Panc1 (cell line): ENCODE measurements at regions not wholly inside any gene's neighbourhood (a gene's known extent, or its start where the extent isn't known, plus 50 kb on each side); places are given as distances from the start of the nearest gene placed in this dataset.

Source experiments
- ATAC-seq: fragments of 200-7000 bp; cut with Tn5 transposase; 2 replicates; pipeline ENCODE4 v1.9.1; 2020; ENCODE audit warnings: mild to moderate bottlenecking, moderate library complexity
- BruUV-seq: library from RNA; stranded (reverse); fragments of 400-500 nt; replicated peaks from 2 replicates; lab custom pipeline; 2021; lab: Mats Ljungman, UMichigan
- CTCF ChIA-PET: fragments of 300-600 bp; sonication (Branson Sonifier 250); formaldehyde crosslinking; loops from one replicate; lab custom pipeline; 2022; ENCODE audit warnings: antibody characterized with exemption; lab: Charles Lee
- POLR2A ChIA-PET: fragments of 300-600 bp; sonication (Branson Sonifier 250); formaldehyde crosslinking; loops from one replicate; lab custom pipeline; 2022; ENCODE audit warnings: antibody characterized with exemption; lab: Charles Lee
- DNase-seq: peaks from one replicate; pipeline ENCODE4 v3.0.0-alpha.2; 2010; ENCODE audit warnings: low read depth, low spot score
- H3K27ac ChIP-seq: 2 replicates; pipeline ENCODE4 v1.5.1; 2011; ENCODE audit warnings: mild to moderate bottlenecking, low read length, inconsistent platforms
- H3K27me3 ChIP-seq: fragments of 200-500 bp; sonication (Bioruptor generic); 2 replicates; pipeline ENCODE4 v1.6.0; 2014; ENCODE audit warnings: low read length, inconsistent platforms; ENCODE audit not compliant: control insufficient read depth, insufficient read depth
- H3K36me3 ChIP-seq: fragments of 200-500 bp; sonication (Bioruptor generic); 2 replicates; pipeline ENCODE4 v1.5.1; 2014; ENCODE audit warnings: inconsistent platforms, mild to moderate bottlenecking, low read length, moderate library complexity; ENCODE audit not compliant: control insufficient read depth, insufficient read depth
- H3K4me1 ChIP-seq: 2 replicates; pipeline ENCODE4 v1.5.1; 2011; ENCODE audit warnings: inconsistent platforms, mild to moderate bottlenecking, low read length, moderate library complexity; ENCODE audit not compliant: control insufficient read depth, insufficient read depth
- H3K4me3 ChIP-seq, 2 experiments: 2 replicates each; pipeline ENCODE4 v1.5.1; 2011 to 2012; ENCODE audit warnings: low read depth in 2 of 2, low read length in 2 of 2, mild to moderate bottlenecking in 2 of 2, inconsistent platforms in 1 of 2, moderate library complexity in 1 of 2
- H3K9me3 ChIP-seq: fragments of 200-500 bp; sonication (Bioruptor generic); 2 replicates; pipeline ENCODE4 v1.5.1; 2014; ENCODE audit warnings: low read depth, mild to moderate bottlenecking, inconsistent platforms, low read length, moderate library complexity; ENCODE audit not compliant: control insufficient read depth, insufficient read depth
- CTCF ChIP-seq: fragments of 450-650 bp; IDR thresholded peaks from 2 replicates; pipeline ENCODE4 v1.5.1; 2017; ENCODE audit warnings: mild to moderate bottlenecking
- POLR2AphosphoS5 ChIP-seq: IDR thresholded peaks from 2 replicates; pipeline ENCODE4 v1.6.1; 2012; ENCODE audit warnings: mild to moderate bottlenecking, low read depth, low read length, moderate library complexity
- SIN3A ChIP-seq: IDR thresholded peaks from 2 replicates; pipeline ENCODE4 v1.6.1; 2012; ENCODE audit warnings: low read depth, mild to moderate bottlenecking, low read length, moderate library complexity, borderline replicate concordance; ENCODE audit not compliant: insufficient read depth
- TCF7L2 ChIP-seq: IDR thresholded peaks from 2 replicates; pipeline ENCODE4 v1.6.1; 2011; ENCODE audit warnings: mild to moderate bottlenecking, low read depth, low read length, inconsistent platforms
- in situ Hi-C: cut with HindIII; loops from 2 replicates; pipeline ENCODE4 v1.10.0; 2016; ENCODE audit warnings: low sequenced_read_pairs, low pct_unique_long_range_greater_than_20kb
- intact Hi-C: fragments of 100-400 bp; cut with micrococcal nuclease; formaldehyde crosslinking; loops from one replicate; pipeline ENCODE4 v1.10.0; 2022; ENCODE audit not compliant: unreplicated experiment
- TF ChIP-seq, protein P1 (sequence below), 2 experiments: IDR thresholded peaks; 2 replicates each; pipeline ENCODE4 v1.6.1; 2011 to 2012; ENCODE audit warnings: low read depth in 2 of 2, control low read depth in 1 of 2, low read length in 1 of 2, mild to moderate bottlenecking in 1 of 2, moderate library complexity in 1 of 2; ENCODE audit not compliant: insufficient read depth in 1 of 2

- Histone ChIP-seq H3K27me3 (peaks cover 5% of the 10 kb centered on the region; the same call in 1 of the 2 replicates), H3K9me3 (no peaks in the 10 kb centered on the region), H3K4me3 (no peak overlapping the region), H3K36me3 (no peaks in the 10 kb centered on the region), H3K4me1 (no peaks in the 10 kb centered on the region), H3K27ac (no peak overlapping the region)
- ATAC-seq: no peak
- intact Hi-C loops (no loop called here), in situ Hi-C loops (no loop called here)
- no peak for DNase-seq
- TF ChIP-seq TCF7L2: no peak
- TF ChIP-seq SIN3A: no peak
- no peak for TF ChIP-seq CTCF
- TF ChIP-seq, protein P1, sequence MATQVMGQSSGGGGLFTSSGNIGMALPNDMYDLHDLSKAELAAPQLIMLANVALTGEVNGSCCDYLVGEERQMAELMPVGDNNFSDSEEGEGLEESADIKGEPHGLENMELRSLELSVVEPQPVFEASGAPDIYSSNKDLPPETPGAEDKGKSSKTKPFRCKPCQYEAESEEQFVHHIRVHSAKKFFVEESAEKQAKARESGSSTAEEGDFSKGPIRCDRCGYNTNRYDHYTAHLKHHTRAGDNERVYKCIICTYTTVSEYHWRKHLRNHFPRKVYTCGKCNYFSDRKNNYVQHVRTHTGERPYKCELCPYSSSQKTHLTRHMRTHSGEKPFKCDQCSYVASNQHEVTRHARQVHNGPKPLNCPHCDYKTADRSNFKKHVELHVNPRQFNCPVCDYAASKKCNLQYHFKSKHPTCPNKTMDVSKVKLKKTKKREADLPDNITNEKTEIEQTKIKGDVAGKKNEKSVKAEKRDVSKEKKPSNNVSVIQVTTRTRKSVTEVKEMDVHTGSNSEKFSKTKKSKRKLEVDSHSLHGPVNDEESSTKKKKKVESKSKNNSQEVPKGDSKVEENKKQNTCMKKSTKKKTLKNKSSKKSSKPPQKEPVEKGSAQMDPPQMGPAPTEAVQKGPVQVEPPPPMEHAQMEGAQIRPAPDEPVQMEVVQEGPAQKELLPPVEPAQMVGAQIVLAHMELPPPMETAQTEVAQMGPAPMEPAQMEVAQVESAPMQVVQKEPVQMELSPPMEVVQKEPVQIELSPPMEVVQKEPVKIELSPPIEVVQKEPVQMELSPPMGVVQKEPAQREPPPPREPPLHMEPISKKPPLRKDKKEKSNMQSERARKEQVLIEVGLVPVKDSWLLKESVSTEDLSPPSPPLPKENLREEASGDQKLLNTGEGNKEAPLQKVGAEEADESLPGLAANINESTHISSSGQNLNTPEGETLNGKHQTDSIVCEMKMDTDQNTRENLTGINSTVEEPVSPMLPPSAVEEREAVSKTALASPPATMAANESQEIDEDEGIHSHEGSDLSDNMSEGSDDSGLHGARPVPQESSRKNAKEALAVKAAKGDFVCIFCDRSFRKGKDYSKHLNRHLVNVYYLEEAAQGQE (IDR thresholded peaks at IDR 0.05; ENCODE audit: insufficient read depth in 1 of 2, low read depth in 2 of 2, low read length in 1 of 2): no peak
- TF ChIP-seq POLR2AphosphoS5: no peak
- CTCF ChIA-PET: no interaction called here
- no TSS peak for BruUV-seq
- POLR2A ChIA-PET: no interaction called here
These were observed 53.9 kb upstream of the CD302 start for GRCh38 chr2:159851941-159852340.

- no peaks in the 10 kb centered on the region for H3K4me1 ChIP-seq
- H3K4me3 ChIP-seq: no peak overlapping the region
- DNase-seq: no peak
- no peak for TF ChIP-seq SIN3A
- no peak for TF ChIP-seq POLR2AphosphoS5
- TF ChIP-seq, protein P1 (IDR thresholded peaks at IDR 0.05; ENCODE audit: insufficient read depth in 1 of 2, low read depth in 2 of 2, low read length in 1 of 2): no peak
- no peak for TF ChIP-seq TCF7L2
- no peak for TF ChIP-seq CTCF
- CTCF ChIA-PET: no interaction called here
- H3K9me3 ChIP-seq: no peaks in the 10 kb centered on the region
- no peak for ATAC-seq
- no peaks in the 10 kb centered on the region for H3K27me3 ChIP-seq
- no peak overlapping the region for H3K27ac ChIP-seq
- POLR2A ChIA-PET: interaction anchor here (0.6 kb wide), 1 partner anchor 18 kb away, joined by 5 read pairs; no protein-coding TSS in a partner anchor
- in situ Hi-C loops (no loop called here), intact Hi-C loops (no loop called here)
- no peaks in the 10 kb centered on the region for H3K36me3 ChIP-seq
- BruUV-seq: no TSS peak
These were observed 52.8 kb upstream of the CD302 start for GRCh38 chr2:159850789-159851188.
